GM18907 (cell line): ENCODE measurements at regions not wholly inside any gene's neighbourhood (a gene's known extent, or its start where the extent isn't known, plus 50 kb on each side); places are given as distances from the start of the nearest gene placed in this dataset.
"Not testable (repeated sequence)": the region's sequence is repeated elsewhere in the genome, so short reads cannot be mapped to it uniquely, and the experiment has no call there.

Experiments used
- ATAC-seq: cut with Tn5 transposase; IDR thresholded peaks from one replicate; pipeline ENCODE4 v1.9.1; 2021; ENCODE audit warnings: mild to moderate bottlenecking, moderate library complexity; ENCODE audit not compliant: unreplicated experiment

DNA sequence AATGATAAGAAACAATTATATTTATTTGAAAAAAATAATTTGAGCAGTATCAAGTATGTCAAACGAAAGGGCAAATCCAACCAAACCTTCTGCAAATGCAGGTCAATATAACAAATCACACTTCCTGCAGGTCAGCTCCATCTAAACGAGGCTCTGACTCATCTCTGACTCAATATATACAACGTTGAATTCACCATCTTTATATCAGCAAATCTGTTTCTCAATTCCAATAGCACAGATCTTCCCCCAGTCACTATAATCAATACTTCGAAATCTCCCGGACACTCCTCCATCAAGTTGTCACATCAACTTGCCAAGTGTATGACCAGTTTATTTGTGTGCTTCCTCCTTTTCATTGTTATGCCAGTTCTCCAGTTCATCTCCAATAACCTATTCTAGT, 388.9 kb downstream of the ZEB2 start:
- no peak for ATAC-seq

DNA sequence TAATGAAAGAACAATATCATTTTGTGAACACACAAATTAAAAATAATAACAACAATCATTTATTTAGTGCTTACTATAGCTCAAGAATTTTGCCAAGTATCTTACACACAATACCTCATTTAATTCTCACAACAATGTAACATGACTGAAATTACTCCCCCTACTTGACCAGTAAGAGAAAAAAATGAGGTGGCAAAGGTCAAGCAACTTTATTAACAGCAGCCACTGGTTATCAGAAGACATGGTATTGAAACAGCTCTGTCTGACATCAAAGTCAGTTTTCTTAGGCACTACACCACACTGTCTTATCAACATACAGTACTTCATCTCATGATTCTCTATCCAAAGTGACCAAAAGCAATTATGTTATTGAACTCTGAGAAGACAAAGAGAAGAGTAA, 389.4 kb downstream of the ZEB2 start:
- ATAC-seq: no peak

DNA sequence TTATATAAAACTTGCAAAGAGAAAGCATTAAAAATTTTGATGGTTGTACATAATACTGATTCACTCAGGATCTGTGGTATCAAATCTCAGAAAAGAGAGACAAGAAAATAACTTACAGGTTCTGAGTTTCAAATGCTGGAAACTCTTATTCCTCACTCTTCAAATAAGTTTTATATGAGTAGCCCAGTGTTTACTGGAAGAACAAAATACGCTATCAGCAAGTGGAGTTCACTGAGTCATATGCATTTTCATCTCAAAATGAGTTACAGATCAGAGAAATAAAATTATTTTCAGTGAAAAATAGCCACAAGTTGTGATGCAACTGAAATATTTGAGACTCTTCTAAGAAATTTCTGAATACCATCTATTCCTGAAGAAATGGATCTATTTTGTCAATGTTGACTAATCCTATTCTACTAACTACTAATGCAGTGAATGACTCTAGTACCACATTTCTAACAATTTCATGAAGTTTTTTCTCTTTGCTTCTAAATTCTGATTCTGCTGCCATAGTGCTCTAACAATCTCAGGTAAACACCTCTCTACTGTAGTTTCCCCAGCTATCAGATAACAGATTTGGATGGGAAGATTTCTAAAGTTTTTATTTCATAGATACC, 391.7 kb downstream of the ZEB2 start:
- ATAC-seq: no peak

DNA sequence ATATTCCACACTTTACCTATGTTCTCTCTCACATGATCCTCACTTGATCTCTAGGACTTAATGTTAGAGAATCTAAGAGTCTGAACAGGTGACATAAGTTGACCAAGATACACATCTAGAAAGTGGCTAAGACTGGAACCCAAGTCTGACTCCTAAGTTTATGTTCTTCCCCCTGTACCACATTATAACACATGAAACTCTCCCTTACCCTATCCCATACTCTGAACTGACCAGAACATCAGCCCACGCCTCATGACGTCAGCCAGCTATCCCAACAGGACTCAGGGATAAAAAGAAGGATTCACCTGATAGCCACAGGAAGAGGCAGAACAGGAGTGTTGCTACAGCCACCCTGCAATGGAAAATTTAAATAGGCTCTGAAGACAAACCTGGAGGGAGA, 392.2 kb downstream of the ZEB2 start:
- no peak for ATAC-seq

DNA sequence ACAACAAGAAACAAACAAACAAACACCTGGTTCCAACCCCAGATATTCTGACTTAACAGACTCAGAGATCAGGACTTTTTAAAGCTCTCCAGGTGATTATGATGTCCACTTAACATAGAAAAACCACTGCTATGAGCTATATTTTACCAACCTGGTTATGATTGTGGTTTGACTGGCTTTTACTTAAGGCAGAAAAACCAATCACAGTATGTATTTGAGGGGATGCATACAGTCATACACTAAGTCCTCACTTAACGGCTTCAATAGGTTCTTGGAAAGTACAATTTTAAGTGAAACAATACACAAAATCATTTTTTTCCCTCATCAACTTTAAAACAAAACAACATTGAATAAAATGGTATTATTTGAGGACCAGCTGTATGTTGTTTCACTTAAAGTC, 393.6 kb downstream of the ZEB2 start:
- no peak for ATAC-seq

DNA sequence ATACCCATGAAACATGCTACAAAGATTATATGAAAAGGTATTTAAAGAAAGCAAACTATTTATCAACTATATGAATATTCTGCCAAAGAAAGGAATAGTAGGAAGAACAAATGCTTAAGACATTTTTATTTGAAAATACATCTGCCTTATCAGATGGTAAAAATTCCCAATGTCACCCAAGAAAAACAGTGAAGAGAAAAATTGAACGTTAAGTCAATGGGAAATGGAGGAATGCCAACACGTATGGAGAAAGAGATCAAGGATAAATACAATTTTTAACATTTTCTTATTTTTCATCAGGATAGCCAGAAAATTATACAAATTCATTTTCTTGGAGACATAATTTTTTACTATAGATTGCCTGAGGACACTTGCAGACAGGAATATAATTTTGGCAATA, 394.2 kb downstream of the ZEB2 start:
- no peak for ATAC-seq

DNA sequence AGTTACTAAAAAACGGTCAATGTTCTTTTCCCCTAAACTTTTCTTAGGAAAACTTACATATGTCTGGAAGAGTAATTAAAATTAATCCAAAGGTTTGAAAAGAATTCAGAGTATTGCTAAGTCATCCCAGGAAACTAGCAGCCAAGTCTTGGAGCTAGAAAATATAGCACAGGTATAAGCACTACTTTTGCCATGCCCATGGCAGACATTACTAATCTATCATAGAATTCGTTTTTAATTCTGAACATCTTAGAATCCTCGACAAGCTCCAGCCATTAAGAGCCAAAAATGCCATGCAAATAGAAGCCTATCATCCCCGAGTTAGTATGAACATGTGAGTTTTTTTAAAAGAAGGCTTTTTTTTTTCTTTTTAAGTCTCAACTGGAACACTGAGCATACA, 395.0 kb downstream of the ZEB2 start:
- no peak for ATAC-seq

DNA sequence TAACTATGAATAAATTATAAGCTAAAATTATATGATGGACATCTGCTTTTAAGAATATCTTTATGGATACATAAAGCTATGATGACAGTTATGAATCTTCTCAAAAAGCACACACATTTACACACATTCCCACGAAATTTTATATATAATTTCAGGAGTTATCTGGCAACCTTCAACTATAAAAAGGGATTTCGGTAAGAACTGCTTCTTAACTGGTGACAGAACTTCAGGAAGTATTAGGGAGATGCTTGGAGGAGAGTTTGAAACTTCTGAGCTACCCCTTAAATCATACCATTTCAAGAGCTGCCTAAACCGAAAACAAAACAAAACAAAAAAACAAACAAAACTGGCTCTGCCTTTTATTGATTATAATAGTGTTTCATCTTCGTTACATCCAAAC, 399.4 kb downstream of the ZEB2 start:
- ATAC-seq: no peak

DNA sequence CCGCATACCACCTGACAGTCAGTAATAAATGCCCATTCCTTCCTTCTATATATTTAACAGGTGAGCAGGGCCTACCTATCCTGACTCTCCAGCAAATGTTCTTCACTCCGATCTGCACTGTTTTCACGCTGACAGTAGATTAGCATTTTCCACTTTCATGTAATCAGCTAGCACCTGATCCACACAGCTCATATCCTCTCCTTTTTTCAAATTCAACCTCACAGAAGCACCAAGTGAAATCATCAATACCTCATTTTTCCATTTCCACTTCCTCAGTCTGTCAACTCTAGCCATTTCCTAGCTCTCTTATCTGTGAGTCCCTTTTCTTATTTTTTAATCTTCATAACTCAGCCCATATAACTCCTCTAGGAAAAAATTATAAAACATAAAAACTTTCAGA, 402.8 kb downstream of the ZEB2 start:
- no peak for ATAC-seq

DNA sequence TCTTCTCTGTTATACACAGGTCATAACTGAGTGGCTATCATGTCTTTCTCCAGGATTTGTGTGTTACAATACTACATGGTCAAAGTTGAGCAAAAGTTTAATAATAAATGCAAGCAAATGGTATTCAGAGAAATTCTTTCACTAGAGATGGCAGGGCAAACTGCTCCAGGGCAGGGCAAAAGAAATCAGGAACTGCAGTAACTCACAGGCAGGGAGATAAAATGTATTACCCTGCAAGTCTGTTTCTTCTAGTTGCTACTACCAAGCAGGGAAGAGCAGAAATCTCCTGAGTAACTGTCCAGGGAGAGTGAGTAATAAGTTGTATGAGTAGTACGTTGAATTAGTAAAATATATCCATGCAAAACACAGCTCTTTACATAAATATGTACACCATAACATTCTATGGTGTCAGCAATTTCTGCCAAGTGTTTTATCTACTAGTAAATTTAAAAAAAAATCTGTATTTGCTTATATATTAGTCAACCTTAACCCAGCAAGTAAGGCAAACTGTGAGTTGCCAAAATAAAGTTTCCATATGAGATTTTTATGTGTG, 404.1 kb downstream of the ZEB2 start:
- ATAC-seq: no peak

DNA sequence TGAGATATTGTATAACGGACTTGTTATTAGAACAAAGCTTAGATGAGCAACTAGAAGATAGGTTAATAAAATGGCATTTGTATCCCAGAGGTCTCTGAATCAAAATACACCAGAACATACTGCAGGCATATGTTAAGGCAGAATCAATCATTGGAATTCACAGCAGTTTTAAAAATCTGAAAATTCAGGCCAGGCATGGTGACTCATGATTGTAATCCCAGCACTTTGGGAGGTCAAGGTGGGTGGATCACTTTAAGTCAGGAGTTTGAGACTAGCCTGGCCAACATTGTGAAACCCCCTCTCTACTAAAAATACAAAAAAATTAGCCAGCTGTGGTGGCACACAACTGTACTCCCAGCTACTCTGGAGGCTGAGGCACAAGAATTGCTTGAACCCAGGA, 405.2 kb downstream of the ZEB2 start:
- ATAC-seq: no peak

DNA sequence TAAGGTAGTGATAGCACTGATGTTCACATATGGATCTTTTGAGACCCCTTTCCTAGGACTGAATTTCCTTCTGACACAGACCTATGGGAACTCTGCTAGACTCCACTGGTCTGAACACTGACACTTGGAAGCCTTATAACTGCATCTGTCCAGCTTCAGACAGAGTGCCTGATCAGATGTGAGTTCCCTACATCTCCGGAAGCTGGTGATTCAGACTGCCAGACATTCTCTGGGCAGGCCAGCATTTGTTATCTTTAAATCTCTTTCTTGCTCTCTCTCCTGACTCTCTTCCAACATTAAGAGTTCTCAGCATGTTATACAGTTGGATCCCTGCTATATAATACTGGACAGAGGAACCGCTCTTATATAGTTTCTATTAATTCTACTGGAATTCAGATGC, 408.5 kb downstream of the ZEB2 start:
- no peak for ATAC-seq

DNA sequence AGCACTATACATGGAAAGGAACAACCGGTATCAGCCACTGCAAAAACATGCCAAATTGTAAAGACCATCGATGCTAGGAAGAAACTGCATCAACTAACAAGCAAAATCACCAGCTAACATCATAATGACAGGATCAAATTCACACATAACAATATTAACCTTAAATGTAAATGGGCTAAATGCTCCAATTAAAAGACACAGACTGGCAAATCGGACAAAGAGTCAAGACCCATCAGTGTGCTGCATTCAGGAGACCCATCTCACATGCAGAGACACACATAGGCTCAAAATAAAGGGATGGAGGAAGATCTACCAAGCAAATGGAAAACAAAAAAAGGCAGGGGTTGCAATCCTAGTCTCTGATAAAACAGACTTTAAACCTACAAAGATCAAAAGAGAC, 413.8 kb downstream of the ZEB2 start:
- ATAC-seq: not testable (repeated sequence)

DNA sequence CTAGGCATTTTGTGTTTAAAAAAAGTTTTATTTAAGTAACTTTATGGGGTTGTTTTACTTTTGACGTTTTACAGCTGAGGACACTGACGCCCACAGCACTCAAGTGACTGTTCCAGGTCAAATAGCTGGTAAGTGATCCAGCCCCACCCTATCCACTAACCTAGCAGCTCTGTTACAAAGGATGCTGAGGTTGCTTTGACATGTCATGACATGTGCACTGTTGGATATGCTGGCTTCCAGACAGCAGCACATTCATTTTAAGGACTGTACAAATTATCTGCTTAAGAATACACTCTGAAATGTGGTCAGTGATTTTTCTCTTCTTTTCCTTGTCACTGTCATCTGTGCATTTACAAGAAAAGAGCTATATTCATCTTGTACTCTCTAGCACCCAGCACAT, 417.5 kb downstream of the ZEB2 start:
- ATAC-seq: no peak

DNA sequence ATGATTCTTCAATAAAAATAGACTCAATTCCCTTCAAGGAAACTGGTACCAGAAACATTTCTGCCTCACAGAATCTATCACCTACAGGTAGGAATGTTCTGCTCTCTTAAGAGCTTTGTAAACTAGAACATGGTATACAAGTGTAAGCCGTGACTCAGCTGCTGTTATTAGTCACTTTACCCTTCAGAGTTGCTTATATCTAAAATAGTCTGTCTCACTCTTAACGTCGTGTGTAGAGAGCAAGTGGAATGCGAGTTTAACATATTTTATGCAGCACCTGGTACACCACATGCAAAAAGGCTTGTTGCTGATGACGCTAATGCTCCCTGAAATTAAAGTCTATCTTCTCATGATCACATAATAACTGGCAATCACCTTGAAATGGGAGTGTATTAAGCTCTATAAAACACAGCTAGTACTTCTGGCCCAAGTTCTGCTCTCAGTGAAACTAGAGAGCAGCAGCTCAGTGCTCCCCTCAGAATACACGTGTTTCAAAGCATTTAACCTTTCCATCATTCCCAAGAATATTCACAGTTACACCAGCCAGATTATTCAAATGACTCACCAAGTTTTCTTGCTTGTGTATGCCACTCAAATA, 420.0 kb downstream of the ZEB2 start:
- no peak for ATAC-seq

DNA sequence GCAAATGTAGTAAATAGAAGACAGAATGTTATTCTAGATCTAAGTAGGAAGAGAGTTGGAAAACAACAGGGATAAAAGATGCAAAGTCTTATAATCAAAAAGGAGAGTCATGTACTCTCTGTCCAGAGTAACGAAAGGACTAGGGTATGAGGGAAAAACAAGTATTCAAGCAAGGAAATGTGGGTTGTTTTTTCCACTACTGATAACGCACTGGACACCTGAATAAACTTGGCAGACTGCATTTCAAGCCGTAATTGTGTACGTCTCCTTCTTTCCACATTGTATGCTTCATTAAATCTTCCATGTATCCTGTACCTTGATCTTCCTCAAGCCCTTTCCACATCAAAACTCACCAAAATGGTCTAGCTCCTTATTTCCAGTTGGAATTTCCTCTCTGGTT, 420.6 kb downstream of the ZEB2 start:
- ATAC-seq: no peak

DNA sequence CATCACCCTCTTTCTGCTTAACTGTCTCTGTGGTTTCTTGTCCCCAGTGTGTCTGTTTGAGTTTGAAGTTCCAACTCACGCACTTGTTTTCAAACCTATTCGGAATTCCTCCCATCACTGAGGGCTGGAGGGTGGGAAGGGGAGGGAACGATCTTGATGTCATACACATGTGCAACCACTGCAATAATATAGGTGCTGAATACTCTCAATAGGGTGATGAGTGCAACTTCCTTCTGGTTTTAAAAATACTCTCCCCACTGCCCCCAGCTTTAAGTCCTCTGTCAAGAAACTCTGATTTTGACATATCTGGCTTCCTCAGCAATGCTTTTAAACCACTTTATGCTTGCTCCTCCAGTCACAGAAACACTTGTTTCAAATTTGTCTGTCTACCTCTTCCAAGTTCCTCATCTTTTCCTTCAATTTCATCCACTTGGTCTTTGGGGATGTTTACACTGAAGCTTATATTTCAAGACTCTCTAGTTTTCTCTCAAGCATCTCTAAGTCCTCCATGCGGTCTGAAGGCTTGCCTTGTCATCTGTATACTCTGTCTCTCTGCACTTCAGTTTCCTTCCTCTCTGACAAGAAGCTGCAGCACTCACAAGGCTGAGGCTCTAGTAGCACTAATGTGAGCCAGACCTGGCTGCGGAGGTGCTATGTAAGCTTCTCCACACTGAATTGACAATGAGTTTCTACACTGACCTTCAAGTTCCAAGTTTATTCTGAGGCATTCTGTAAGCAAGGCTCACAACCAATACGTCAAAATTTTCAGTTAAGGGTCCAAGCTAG, 422.3 kb downstream of the ZEB2 start:
- no peak for ATAC-seq

DNA sequence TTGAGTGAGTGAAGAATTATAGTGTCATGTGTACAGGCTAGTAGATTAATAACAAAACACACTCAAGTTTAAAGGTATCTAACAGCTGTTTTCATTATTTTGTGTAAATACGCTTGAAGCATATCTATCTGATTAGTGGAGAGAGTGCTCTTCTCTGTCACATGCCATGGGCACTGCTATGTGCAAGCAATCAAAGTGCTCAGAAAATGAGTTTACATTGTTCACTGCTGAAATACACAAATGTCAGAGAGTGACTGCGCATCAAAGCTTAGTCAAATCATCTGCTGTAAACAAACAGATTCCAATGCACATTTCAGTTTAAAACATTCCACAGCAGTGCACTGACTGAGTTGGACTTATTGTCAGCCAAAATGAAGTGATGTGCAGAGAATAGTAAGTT, 423.4 kb downstream of the ZEB2 start:
- ATAC-seq: no peak

DNA sequence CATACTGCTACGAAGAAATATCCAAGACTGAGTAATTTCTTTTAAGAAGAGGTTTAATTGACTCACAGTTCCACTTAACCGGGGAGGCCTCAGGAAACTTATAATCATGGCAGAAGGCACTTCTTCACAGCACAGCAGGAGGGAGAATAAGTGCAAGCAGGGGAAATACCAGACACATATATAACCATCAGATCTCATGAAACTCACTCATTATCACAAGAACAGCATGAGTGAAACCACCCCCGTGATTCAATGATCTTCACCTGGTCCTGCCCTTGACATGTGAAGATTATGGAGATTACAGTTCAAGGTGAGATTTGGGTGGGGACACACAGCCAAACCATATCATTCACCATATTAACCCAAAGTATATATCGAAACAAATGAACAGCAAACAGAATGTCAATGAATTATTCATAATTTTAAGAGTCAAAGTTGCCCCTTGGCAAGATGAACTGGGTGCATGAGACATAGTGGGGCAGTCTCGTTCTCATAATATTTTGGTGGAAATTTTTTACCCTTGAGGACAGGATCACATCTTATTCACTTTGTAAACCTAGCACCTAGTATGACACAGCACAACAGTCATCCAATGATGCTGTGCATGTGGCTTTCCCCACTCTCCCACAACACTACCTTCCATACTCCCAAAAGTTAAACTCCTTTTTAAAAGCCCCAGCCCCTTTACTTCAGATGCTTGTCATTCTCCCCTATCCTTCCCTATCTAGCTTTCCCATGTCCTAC, 425.3 kb downstream of the ZEB2 start:
- ATAC-seq: no peak

DNA sequence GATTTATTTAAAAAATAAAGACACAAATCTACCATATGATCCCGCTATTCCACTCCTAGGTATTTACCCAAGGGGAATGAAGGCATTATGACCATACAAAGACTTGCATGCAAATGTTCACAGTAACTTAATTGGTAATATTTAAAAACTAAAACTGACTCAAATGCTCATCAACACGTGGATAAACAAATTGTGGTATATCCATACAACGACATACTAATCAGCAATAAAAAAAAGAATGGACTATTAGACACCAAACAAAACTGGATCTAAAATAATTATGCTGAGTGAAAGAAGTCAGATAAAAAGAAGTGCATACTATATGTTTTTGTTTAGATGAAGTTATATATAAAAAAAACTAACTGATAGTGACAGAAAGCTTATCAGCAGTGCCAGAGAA, 428.3 kb downstream of the ZEB2 start:
- no peak for ATAC-seq

DNA sequence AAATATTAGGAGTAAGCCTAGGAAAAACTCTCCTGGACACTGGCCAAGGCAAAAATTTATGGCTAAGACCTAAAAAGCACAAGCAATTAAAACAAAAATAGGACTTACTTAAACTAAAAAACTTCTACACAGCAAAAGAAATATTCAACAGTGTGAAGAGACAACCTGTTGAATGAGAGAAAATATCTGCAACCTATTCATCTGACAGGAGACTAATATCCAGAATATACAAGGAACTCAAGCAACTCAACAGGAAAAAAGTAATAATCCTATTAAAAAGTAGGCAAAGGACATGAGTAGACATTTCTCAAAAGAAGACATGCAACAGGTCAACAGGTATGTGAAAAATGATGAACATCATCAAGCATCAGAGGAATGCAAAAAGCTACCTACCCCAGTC, 431.1 kb downstream of the ZEB2 start:
- ATAC-seq: no peak

DNA sequence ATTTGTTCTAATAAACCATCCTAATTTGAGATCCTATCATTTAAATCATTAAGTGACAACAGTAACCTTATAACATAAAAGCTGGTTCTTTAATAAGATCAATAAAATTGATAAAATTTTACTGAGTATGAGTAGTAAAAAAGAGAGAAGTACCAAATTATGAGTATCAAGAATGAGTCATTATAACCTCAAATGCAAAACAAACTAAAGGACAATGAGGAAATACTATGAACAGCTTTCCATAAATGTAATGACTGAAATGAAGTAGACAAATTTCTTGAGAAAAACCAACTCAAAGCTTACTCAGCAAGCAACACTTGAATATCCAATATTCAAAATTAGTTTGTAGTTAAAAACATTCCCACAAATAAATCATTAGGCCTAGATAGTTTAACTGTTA, 433.0 kb downstream of the ZEB2 start:
- no peak for ATAC-seq
